Panc1 (cell line): ENCODE measurements at regions not wholly inside any gene's neighbourhood (a gene's known extent, or its start where the extent isn't known, plus 50 kb on each side); places are given as distances from the start of the nearest gene placed in this dataset.

Experiments used
- ATAC-seq: fragments of 200-7000 bp; cut with Tn5 transposase; 2 replicates; pipeline ENCODE4 v1.9.1; 2020; ENCODE audit warnings: mild to moderate bottlenecking, moderate library complexity
- BruUV-seq: library from RNA; stranded (reverse); fragments of 400-500 nt; replicated peaks from 2 replicates; lab custom pipeline; 2021; lab: Mats Ljungman, UMichigan
- CTCF ChIA-PET: fragments of 300-600 bp; sonication (Branson Sonifier 250); formaldehyde crosslinking; loops from one replicate; lab custom pipeline; 2022; ENCODE audit warnings: antibody characterized with exemption; lab: Charles Lee
- POLR2A ChIA-PET: fragments of 300-600 bp; sonication (Branson Sonifier 250); formaldehyde crosslinking; loops from one replicate; lab custom pipeline; 2022; ENCODE audit warnings: antibody characterized with exemption; lab: Charles Lee
- DNase-seq: peaks from one replicate; pipeline ENCODE4 v3.0.0-alpha.2; 2010; ENCODE audit warnings: low read depth, low spot score
- H3K27ac ChIP-seq: 2 replicates; pipeline ENCODE4 v1.5.1; 2011; ENCODE audit warnings: mild to moderate bottlenecking, low read length, inconsistent platforms
- H3K27me3 ChIP-seq: fragments of 200-500 bp; sonication (Bioruptor generic); 2 replicates; pipeline ENCODE4 v1.6.0; 2014; ENCODE audit warnings: low read length, inconsistent platforms; ENCODE audit not compliant: control insufficient read depth, insufficient read depth
- H3K36me3 ChIP-seq: fragments of 200-500 bp; sonication (Bioruptor generic); 2 replicates; pipeline ENCODE4 v1.5.1; 2014; ENCODE audit warnings: inconsistent platforms, mild to moderate bottlenecking, low read length, moderate library complexity; ENCODE audit not compliant: control insufficient read depth, insufficient read depth
- H3K4me1 ChIP-seq: 2 replicates; pipeline ENCODE4 v1.5.1; 2011; ENCODE audit warnings: inconsistent platforms, mild to moderate bottlenecking, low read length, moderate library complexity; ENCODE audit not compliant: control insufficient read depth, insufficient read depth
- H3K4me3 ChIP-seq, 2 experiments: 2 replicates each; pipeline ENCODE4 v1.5.1; 2011 to 2012; ENCODE audit warnings: low read depth in 2 of 2, low read length in 2 of 2, mild to moderate bottlenecking in 2 of 2, inconsistent platforms in 1 of 2, moderate library complexity in 1 of 2
- H3K9me3 ChIP-seq: fragments of 200-500 bp; sonication (Bioruptor generic); 2 replicates; pipeline ENCODE4 v1.5.1; 2014; ENCODE audit warnings: low read depth, mild to moderate bottlenecking, inconsistent platforms, low read length, moderate library complexity; ENCODE audit not compliant: control insufficient read depth, insufficient read depth
- POLR2AphosphoS5 ChIP-seq: IDR thresholded peaks from 2 replicates; pipeline ENCODE4 v1.6.1; 2012; ENCODE audit warnings: mild to moderate bottlenecking, low read depth, low read length, moderate library complexity
- SIN3A ChIP-seq: IDR thresholded peaks from 2 replicates; pipeline ENCODE4 v1.6.1; 2012; ENCODE audit warnings: low read depth, mild to moderate bottlenecking, low read length, moderate library complexity, borderline replicate concordance; ENCODE audit not compliant: insufficient read depth
- TCF7L2 ChIP-seq: IDR thresholded peaks from 2 replicates; pipeline ENCODE4 v1.6.1; 2011; ENCODE audit warnings: mild to moderate bottlenecking, low read depth, low read length, inconsistent platforms
- in situ Hi-C: cut with HindIII; loops from 2 replicates; pipeline ENCODE4 v1.10.0; 2016; ENCODE audit warnings: low sequenced_read_pairs, low pct_unique_long_range_greater_than_20kb
- intact Hi-C: fragments of 100-400 bp; cut with micrococcal nuclease; formaldehyde crosslinking; loops from one replicate; pipeline ENCODE4 v1.10.0; 2022; ENCODE audit not compliant: unreplicated experiment
- TF ChIP-seq, protein P1 (sequence below): fragments of 450-650 bp; IDR thresholded peaks from 2 replicates; pipeline ENCODE4 v1.5.1; 2017; ENCODE audit warnings: mild to moderate bottlenecking
- TF ChIP-seq, protein P2 (sequence below), 2 experiments: IDR thresholded peaks; 2 replicates each; pipeline ENCODE4 v1.6.1; 2011 to 2012; ENCODE audit warnings: low read depth in 2 of 2, control low read depth in 1 of 2, low read length in 1 of 2, mild to moderate bottlenecking in 1 of 2, moderate library complexity in 1 of 2; ENCODE audit not compliant: insufficient read depth in 1 of 2

DNA sequence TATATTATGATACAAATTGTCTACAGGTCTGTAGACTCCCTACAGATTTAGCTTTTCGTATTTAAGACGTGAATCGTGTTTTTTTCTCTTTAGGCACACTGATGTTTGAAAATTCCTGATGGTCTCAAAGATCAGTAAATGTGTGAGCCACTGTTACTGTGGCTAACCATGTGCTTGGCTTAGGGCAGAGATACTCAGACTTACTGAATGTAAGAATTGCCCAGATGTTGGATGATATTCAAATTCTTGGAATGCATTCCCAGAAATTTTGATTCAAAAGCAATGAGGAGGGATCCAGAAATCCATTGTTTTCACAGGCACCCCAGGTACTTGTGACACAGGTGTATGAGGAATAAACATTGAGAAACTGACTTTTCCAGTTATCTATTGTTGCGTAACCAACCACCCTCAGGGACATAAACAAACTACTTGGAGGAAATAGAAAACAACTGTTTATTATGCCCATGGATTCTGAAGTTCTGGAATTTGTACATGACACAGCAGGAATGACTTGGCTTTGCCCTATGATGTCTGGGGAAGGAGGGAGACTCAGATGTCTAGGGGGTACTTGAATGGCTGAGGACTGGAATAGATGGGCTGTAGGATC lies 339.6 kb upstream of the CITED2 start:
- peak overlapping the region; percentile 77 for H3K27ac ChIP-seq
- H3K36me3 ChIP-seq: no peaks in the 10 kb centered on the region
- BruUV-seq: no TSS peak
- ATAC-seq (no peak), DNase-seq (no peak)
- POLR2A ChIA-PET: interaction anchor here (0.6 kb wide), 1 partner anchor 1272 kb away, joined by 3 read pairs; no protein-coding TSS in a partner anchor
- H3K4me1 ChIP-seq: peaks cover 11% of the 10 kb centered on the region
- no peaks in the 10 kb centered on the region for H3K27me3 ChIP-seq
- peaks cover 3% of the 10 kb centered on the region for H3K9me3 ChIP-seq
- CTCF ChIA-PET: no interaction called here
- TF ChIP-seq SIN3A (no peak), TCF7L2 (no peak), POLR2AphosphoS5 (no peak)
- TF ChIP-seq, protein P1, sequence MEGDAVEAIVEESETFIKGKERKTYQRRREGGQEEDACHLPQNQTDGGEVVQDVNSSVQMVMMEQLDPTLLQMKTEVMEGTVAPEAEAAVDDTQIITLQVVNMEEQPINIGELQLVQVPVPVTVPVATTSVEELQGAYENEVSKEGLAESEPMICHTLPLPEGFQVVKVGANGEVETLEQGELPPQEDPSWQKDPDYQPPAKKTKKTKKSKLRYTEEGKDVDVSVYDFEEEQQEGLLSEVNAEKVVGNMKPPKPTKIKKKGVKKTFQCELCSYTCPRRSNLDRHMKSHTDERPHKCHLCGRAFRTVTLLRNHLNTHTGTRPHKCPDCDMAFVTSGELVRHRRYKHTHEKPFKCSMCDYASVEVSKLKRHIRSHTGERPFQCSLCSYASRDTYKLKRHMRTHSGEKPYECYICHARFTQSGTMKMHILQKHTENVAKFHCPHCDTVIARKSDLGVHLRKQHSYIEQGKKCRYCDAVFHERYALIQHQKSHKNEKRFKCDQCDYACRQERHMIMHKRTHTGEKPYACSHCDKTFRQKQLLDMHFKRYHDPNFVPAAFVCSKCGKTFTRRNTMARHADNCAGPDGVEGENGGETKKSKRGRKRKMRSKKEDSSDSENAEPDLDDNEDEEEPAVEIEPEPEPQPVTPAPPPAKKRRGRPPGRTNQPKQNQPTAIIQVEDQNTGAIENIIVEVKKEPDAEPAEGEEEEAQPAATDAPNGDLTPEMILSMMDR: no peak
- TF ChIP-seq, protein P2, sequence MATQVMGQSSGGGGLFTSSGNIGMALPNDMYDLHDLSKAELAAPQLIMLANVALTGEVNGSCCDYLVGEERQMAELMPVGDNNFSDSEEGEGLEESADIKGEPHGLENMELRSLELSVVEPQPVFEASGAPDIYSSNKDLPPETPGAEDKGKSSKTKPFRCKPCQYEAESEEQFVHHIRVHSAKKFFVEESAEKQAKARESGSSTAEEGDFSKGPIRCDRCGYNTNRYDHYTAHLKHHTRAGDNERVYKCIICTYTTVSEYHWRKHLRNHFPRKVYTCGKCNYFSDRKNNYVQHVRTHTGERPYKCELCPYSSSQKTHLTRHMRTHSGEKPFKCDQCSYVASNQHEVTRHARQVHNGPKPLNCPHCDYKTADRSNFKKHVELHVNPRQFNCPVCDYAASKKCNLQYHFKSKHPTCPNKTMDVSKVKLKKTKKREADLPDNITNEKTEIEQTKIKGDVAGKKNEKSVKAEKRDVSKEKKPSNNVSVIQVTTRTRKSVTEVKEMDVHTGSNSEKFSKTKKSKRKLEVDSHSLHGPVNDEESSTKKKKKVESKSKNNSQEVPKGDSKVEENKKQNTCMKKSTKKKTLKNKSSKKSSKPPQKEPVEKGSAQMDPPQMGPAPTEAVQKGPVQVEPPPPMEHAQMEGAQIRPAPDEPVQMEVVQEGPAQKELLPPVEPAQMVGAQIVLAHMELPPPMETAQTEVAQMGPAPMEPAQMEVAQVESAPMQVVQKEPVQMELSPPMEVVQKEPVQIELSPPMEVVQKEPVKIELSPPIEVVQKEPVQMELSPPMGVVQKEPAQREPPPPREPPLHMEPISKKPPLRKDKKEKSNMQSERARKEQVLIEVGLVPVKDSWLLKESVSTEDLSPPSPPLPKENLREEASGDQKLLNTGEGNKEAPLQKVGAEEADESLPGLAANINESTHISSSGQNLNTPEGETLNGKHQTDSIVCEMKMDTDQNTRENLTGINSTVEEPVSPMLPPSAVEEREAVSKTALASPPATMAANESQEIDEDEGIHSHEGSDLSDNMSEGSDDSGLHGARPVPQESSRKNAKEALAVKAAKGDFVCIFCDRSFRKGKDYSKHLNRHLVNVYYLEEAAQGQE (IDR thresholded peaks at IDR 0.05; ENCODE audit: insufficient read depth in 1 of 2, low read depth in 2 of 2, low read length in 1 of 2): no peak
- no peak overlapping the region for H3K4me3 ChIP-seq
- in situ Hi-C loops (no loop called here), intact Hi-C loops (no loop called here)

DNA sequence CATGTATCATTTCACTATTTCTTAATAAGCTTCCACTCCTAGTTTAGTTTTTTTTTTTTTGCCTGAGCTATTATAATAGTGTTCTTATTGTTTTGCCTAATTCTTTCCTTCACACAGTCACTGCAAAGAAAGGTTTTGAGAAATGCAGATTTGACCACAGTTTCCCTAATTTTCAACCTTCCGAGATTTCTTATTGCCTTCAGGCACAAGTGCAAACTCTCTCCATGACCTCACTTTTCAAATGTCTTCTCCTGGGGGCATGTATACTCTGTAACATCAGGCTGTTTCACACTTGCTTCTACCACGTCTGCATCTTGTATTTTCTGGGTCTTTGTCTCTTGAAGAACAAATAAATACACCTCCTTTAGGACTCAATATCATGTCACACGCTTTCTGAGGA lies 339.0 kb upstream of the CITED2 start:
- H3K27me3 ChIP-seq: no peaks in the 10 kb centered on the region
- CTCF ChIA-PET: no interaction called here
- peak overlapping the region; percentile 99; the same call in 1 of the 2 replicates for H3K27ac ChIP-seq
- peaks cover 16% of the 10 kb centered on the region for H3K4me1 ChIP-seq
- DNase-seq (no peak), ATAC-seq (no peak)
- POLR2A ChIA-PET: interaction anchor here (0.6 kb wide), 1 partner anchor 1272 kb away, joined by 3 read pairs; no protein-coding TSS in a partner anchor
- TF ChIP-seq, protein P2 (IDR thresholded peaks at IDR 0.05; ENCODE audit: insufficient read depth in 1 of 2, low read depth in 2 of 2, low read length in 1 of 2): no peak
- TF ChIP-seq, protein P1: no peak
- TF ChIP-seq SIN3A (no peak), POLR2AphosphoS5 (no peak)
- H3K4me3 ChIP-seq: no peak overlapping the region
- in situ Hi-C loops: no loop called here
- H3K9me3 ChIP-seq: peaks cover under 1% of the 10 kb centered on the region
- intact Hi-C loops: no loop called here
- no TSS peak for BruUV-seq
- no peaks in the 10 kb centered on the region for H3K36me3 ChIP-seq
